ENCODE measurements at regions not wholly inside any gene's neighbourhood (a gene's known extent, or its start where the extent isn't known, plus 50 kb on each side); places are given as distances from the start of the nearest gene placed in this dataset.
A peak's percentile ranks its signal among the peaks of the same experiment; 100 is the strongest.

GRCh38 chr6:168148231-168148849, 69.3 kb upstream of the FRMD1 start:
- no peak for DNase-seq (ENCODE audit: low read depth)
- no peak overlapping the region for H3K4me3 ChIP-seq (ENCODE audit: low read depth, low read length)

GRCh38 chr6:168147205-168147738, 68.3 kb upstream of the FRMD1 start:
- DNase-seq (ENCODE audit: low read depth): no peak
- no peak overlapping the region for H3K4me3 ChIP-seq (ENCODE audit: low read depth, low read length)

- no peak overlapping the region for H3K4me3 ChIP-seq (ENCODE audit: low read depth, low read length)
- DNase-seq (ENCODE audit: low read depth): no peak
Measured at GRCh38 chr6:168145747-168146596, 67.0 kb upstream of the FRMD1 start.

- no peak for DNase-seq (ENCODE audit: low read depth)
- H3K4me3 ChIP-seq (ENCODE audit: low read depth, low read length): no peak overlapping the region
Measured at GRCh38 chr6:168139121-168139520, 60.1 kb upstream of the FRMD1 start.

GRCh38 chr6:168138436-168138835, 59.4 kb upstream of the FRMD1 start:
- no peak for DNase-seq (ENCODE audit: low read depth)

GRCh38 chr6:168137024-168137423, 58.0 kb upstream of the FRMD1 start:
- no peak for DNase-seq (ENCODE audit: low read depth)
- no peak overlapping the region for H3K4me3 ChIP-seq (ENCODE audit: low read depth, low read length)

More at GRCh38 chr6:168138436-168138835, 59.4 kb upstream of the FRMD1 start:
- no peak overlapping the region for H3K4me3 ChIP-seq (ENCODE audit: low read depth, low read length)

GRCh38 chr6:168136622-168137021, 57.6 kb upstream of the FRMD1 start:
- DNase-seq (ENCODE audit: low read depth): no peak
- no peak overlapping the region for H3K4me3 ChIP-seq (ENCODE audit: low read depth, low read length)

GRCh38 chr6:168136001-168136400, 57.0 kb upstream of the FRMD1 start:
- no peak overlapping the region for H3K4me3 ChIP-seq (ENCODE audit: low read depth, low read length)

GRCh38 chr6:168134560-168135201, 55.7 kb upstream of the FRMD1 start:
- no peak for DNase-seq (ENCODE audit: low read depth)
- H3K4me3 ChIP-seq (ENCODE audit: low read depth, low read length): no peak overlapping the region

More at GRCh38 chr6:168136001-168136400, 57.0 kb upstream of the FRMD1 start:
- no peak for DNase-seq (ENCODE audit: low read depth)

- DNase-seq (ENCODE audit: low read depth): no peak
- H3K4me3 ChIP-seq (ENCODE audit: low read depth, low read length): no peak overlapping the region
Measured at GRCh38 chr6:168133687-168134559, 54.9 kb upstream of the FRMD1 start.

- H3K4me3 ChIP-seq (ENCODE audit: low read depth, low read length): peak overlapping the region; percentile 21
Measured at GRCh38 chr6:168133168-168133561, 54.2 kb upstream of the FRMD1 start.

GRCh38 chr6:168132531-168133167, 53.6 kb upstream of the FRMD1 start:
- no peak for DNase-seq (ENCODE audit: low read depth)
- H3K4me3 ChIP-seq (ENCODE audit: low read depth, low read length): no peak overlapping the region

More at GRCh38 chr6:168133168-168133561, 54.2 kb upstream of the FRMD1 start:
- DNase-seq (ENCODE audit: low read depth): no peak

GRCh38 chr6:168131464-168132415, 52.7 kb upstream of the FRMD1 start:
- no peak for DNase-seq (ENCODE audit: low read depth)
- no peak overlapping the region for H3K4me3 ChIP-seq (ENCODE audit: low read depth, low read length)

GRCh38 chr6:168130697-168131371, 51.8 kb upstream of the FRMD1 start:
- DNase-seq (ENCODE audit: low read depth): no peak

GRCh38 chr6:168130168-168130696, 51.2 kb upstream of the FRMD1 start:
- no peak overlapping the region for H3K4me3 ChIP-seq (ENCODE audit: low read depth, low read length)
- DNase-seq (ENCODE audit: low read depth): no peak

More at GRCh38 chr6:168130697-168131371, 51.8 kb upstream of the FRMD1 start:
- H3K4me3 ChIP-seq (ENCODE audit: low read depth, low read length): no peak overlapping the region

- DNase-seq (ENCODE audit: low read depth): no peak
- no peak overlapping the region for H3K4me3 ChIP-seq (ENCODE audit: low read depth, low read length)
Measured at GRCh38 chr6:168129292-168130167, 50.5 kb upstream of the FRMD1 start.

Measured in skeletal muscle cell (primary cell).